NCI-H1694 treated with DMSO at 0.1 percent for 48 hours (cell line): ENCODE measurements at regions not wholly inside any gene's neighbourhood (a gene's known extent, or its start where the extent isn't known, plus 50 kb on each side); places are given as distances from the start of the nearest gene placed in this dataset.
A peak's percentile ranks its signal among the peaks of the same experiment; 100 is the strongest.
"Not testable (repeated sequence)": the region's sequence is repeated elsewhere in the genome, so short reads cannot be mapped to it uniquely, and the experiment has no call there.

ENCODE experiments used
- DNase-seq: peaks from one replicate; lab custom pipeline; 2025; lab: John Stamatoyannopoulos, UW

GRCh38 chr5:114054594-114054993 lies 307.3 kb upstream of the KCNN2 start:
- DNase-seq, result no peak

GRCh38 chr5:114055318-114056184 lies 306.3 kb upstream of the KCNN2 start:
- peak; percentile 66 for DNase-seq

- DNase-seq, result no peak
Measured at GRCh38 chr5:114056185-114056538, 305.7 kb upstream of the KCNN2 start.

DNA sequence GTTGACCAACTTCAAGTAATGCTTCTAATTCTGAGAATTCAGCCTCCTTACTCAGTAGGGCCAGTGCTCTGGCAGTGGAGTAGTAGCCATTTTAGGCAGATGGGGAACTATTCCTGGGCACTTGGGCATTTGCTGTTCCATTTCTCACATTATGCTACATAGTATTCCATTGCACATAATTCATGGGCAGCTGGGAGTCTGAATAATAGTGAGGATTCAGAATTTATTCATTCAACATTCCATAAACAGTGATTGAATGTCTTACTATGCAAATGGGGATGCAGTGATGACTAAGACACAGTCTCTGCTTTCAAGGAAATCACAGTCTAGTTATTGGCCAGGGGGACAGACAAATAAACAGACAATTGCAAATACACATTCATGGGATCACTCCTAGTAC lies 301.0 kb upstream of the KCNN2 start:
- no peak for DNase-seq

- no peak for DNase-seq
Measured at GRCh38 chr5:114062932-114063867, 298.7 kb upstream of the KCNN2 start.

- DNase-seq, result no peak
Measured at GRCh38 chr5:114065912-114066311, 296.0 kb upstream of the KCNN2 start.

DNA sequence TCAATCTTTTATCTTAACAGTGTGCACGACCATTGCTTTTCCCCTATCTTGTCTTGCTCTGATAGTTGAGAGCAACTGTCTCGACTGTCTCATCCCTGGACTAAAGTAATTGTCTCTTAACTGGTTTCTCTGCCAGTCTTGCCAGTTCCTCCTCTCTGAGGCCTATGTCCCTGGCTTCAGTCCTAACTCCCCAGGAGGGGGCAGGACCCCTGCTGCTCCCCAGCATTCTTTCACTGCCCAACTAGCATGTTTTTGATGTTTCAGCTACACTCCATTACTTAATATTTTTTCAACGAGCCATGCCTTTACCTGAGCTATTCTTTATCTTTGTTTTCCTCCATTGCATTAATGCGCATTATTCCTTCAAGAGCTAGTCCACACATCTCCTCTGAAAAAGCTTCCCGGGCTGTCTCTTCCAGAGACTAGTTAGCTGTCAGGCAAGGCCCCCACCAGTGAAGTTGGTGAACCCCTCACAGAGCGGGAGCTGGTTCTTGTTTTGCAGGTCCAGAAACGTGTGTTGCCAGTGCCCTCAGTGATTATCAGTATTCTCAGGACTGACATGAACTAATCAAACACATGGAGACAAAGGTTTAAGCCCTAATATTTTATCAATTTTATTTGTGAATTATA lies 291.7 kb upstream of the KCNN2 start:
- no peak for DNase-seq

DNA sequence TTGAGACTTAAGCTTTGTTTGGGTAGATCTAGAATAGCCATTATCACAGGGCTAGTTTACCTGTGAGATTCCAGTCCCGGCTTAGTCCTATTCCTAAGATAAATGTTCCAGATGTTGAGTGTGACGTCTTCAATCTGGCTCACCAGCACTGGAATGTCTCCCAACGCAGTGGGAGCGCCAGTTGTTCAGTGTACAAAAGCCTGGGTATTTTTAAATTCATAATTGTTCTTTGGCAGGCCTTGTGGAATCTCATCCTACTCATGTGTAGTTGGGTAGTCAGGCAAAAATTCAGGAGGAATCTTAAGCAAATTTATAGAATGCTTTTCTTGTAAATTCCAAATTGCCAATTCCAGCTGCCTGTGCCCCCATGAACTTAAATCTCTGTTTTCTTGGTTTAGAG lies 272.6 kb upstream of the KCNN2 start:
- DNase-seq, result no peak

GRCh38 chr5:114097570-114097969 lies 264.3 kb upstream of the KCNN2 start:
- DNase-seq, result no peak

DNA sequence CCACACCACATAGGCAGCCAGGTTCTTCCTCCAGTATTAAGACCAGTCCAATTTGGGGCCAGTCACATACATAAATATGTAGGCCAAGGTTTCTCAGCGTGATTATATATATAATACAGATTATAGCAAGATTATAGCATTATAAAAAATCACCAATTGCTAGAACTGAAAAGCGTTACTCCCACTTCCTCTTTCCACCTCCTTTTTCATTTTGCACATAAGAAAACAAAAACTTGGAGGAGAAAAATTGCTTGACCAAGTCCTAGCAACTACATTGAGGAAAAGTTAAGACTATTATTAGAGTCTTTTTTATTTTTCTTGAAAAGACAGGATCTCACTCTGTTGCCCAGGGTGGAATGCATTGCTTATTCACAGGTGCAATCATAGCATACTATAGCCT lies 262.7 kb upstream of the KCNN2 start:
- no peak for DNase-seq

DNA sequence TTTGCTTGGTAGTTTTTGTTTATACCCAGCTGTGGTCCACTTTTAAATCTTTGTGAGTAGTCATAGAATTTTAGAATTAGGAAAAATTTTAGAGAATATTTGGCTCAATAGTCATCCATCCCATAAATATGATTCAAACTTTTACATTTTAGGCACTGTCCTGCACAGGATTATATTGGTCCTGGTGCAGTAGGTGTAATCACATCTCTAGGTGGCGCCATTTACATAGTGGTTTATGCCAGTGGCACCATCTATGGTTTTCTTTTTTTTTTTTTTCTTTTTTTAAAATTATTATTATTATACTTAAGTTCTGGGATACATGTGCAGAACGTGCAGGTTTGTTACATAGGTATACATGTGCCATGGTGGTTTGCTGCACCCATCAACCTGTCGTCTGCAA lies 260.7 kb upstream of the KCNN2 start:
- no peak for DNase-seq

DNA sequence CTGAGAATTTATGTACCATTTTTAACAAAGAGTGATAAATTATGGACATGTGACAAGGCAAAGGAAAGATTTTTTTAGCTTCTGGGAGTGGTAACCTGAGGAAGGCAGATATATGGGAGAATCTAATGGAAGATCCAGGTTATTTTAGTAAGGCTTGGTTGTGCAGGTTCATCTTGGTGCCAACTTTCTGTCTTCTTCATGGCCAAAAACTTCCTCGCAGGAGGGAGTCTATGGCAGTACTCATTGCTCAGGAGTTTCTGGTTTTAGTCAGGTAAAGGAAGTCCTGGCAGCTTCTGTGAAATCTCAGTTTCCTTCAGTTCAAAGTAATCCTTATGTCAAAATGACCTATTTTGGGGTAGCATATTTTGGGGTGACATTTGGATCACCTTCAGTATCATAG lies 248.3 kb upstream of the KCNN2 start:
- DNase-seq, result no peak

DNA sequence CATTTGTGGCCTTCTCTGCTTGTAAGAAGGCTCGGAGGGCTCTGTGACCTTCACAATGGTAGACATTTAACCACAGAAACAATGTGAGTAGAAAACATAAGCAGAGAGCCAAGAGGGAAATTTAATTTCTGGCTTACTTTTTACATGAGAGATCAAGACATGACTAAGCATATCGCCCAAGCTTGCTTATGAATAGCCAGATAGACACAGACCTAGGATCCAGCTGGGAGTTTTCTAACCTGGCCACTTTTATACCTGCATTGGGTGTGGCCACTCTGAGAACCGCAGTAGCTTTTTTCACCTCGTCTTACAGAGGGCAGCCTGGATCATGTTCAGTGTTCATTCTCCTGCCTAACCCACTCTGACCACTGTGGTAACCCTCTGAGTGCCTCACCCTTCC lies 244.9 kb upstream of the KCNN2 start:
- no peak for DNase-seq

GRCh38 chr5:114118511-114118910 lies 243.4 kb upstream of the KCNN2 start:
- no peak for DNase-seq

DNA sequence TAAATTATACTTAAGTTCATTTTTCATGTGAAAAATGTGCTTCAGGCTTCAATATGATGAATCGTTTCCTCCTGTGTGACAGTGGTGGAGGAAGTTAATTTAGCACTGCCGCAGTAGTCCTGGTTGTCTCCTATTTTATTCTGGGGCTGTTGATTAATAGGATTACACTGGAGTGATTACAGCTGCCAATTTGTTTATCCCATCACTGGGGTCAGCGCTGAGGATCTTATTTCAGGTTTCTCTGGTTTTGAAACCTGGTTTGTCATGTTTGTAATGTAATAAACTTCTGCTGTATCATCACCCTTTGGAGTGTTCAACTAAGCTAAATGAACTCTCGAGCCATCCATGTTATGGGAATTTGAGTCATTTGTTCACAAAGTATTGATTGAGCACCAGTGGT lies 241.7 kb upstream of the KCNN2 start:
- DNase-seq, result no peak

GRCh38 chr5:114122852-114123251 lies 239.0 kb upstream of the KCNN2 start:
- DNase-seq, result no peak

GRCh38 chr5:114123654-114124053 lies 238.2 kb upstream of the KCNN2 start:
- DNase-seq, result no peak

DNA sequence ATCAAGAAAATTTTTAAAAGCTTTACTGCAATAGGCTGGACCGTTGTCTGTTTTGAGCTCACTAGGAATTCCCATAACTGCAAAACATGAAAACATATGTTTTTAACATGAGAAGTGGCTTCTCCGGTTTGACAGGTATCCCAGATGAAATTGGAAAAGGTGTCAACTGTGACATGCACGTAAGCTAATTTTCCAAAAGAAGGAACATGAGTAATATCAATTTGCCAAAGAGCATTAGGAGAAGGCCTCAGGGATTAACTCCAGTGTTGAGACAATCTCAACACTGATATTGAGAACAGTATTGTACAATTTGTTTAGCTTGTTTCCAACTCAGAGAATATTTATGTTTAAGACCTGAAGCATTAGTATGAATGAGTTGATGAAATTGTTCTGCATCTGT lies 215.5 kb upstream of the KCNN2 start:
- DNase-seq, result no peak

DNA sequence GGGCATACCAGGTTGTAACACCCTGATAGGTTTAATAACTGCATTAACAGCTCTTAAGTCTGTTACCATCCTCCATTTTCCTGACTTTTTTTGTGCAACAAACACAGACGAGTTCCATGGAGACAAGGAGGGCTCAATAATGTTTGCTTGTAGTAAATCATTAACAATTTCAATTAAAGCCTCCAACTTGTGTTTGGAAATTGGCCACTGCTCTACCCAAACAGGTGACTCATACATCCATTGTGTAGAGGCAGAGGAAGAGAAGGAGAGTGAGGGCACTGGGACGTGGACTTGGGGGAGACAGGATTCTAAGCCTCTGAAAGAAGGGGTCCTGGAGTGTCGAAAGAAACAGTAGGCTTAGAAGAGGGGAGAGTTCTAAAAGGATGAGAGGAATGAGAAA lies 213.6 kb upstream of the KCNN2 start:
- DNase-seq, result no peak

- DNase-seq, result not testable (repeated sequence)
Measured at GRCh38 chr5:114148728-114149127, 213.1 kb upstream of the KCNN2 start.

DNA sequence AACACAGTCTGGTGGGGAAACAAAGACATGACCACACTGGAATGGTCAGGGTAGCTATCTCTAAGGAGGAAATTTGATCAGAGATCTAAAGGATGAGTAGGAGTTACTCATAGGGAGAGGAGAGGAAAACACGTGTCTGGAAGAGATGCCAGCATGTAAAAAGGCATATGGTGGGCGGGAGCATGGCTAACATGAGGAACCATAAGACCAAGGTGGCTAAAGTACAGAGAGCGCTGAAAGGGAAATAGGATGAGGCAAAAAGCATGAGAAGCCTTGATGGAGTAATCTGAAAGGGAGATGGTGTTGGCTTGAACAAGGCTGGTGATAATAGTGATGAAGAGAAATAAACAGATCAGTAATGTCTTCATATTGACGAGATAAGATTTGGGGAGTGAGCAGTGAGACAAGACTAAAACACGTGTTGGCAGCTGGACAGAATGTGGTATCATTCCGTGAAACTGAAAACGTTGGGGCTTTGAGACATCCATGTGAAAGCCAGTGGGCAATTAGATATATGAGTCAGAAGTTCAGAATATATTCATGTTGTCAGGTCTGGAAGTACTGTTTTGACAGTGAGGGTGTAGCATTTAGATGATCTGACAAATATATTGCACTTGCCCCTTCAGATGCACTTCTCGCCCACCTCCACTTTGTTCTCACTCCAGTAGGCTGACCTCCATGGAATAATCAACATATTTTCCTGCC lies 209.1 kb upstream of the KCNN2 start:
- no peak for DNase-seq

GRCh38 chr5:114153392-114153791 lies 208.5 kb upstream of the KCNN2 start:
- DNase-seq, result no peak
